Bronchial epithelial cell (primary cell): ENCODE measurements at regions not wholly inside any gene's neighbourhood (a gene's known extent, or its start where the extent isn't known, plus 50 kb on each side); places are given as distances from the start of the nearest gene placed in this dataset.

Experiments used
- DNase-seq: peaks from one replicate; pipeline ENCODE4 v3.0.0-alpha.2; 2010; ENCODE audit warnings: low read depth
- FAIRE-seq: peaks from 2 replicates; lab custom pipeline; 2011; peaks lifted over from hg19 to GRCh38; lab: Jason Lieb, UNC
- H3K27me3 ChIP-seq: 2 replicates; pipeline ENCODE4 v1.5.1; 2011; ENCODE audit warnings: low read length; ENCODE audit not compliant: control insufficient read depth, insufficient read depth
- H3K36me3 ChIP-seq: 2 replicates; pipeline ENCODE4 v1.5.1; 2011; ENCODE audit warnings: low read length; ENCODE audit not compliant: control insufficient read depth, insufficient read depth
- H3K4me3 ChIP-seq: 2 replicates; pipeline ENCODE4 v1.5.1; 2011; ENCODE audit warnings: mild to moderate bottlenecking, low read depth, low read length, control low read depth
- TF ChIP-seq, protein P1 (sequence below): IDR thresholded peaks from 2 replicates; pipeline ENCODE4 v1.5.1; 2011; ENCODE audit warnings: mild to moderate bottlenecking, moderate library complexity, low read length, control low read depth, inconsistent platforms; ENCODE audit not compliant: insufficient read depth, severe bottlenecking

DNA sequence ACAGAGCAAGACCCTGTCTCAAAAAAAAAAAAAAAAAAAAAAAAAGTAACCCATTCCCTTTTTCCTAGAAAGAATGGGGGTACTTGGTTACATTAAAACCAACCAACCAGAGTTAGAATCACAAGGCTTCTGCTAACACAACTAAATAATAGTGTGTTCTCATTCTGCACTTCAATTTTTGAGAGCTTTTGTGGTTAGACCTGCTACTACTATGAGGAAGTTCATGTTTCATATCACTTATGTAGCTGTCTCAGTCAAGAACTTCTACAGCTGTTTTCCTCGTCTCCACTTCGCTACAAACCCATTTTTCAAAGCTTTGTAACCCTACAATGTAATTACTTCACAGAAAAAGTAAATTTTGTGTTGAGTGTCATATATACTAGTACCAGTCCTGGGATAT lies 58.3 kb downstream of the PDHA2 start:
- no peaks in the 10 kb centered on the region for H3K27me3 ChIP-seq
- TF ChIP-seq, protein P1, sequence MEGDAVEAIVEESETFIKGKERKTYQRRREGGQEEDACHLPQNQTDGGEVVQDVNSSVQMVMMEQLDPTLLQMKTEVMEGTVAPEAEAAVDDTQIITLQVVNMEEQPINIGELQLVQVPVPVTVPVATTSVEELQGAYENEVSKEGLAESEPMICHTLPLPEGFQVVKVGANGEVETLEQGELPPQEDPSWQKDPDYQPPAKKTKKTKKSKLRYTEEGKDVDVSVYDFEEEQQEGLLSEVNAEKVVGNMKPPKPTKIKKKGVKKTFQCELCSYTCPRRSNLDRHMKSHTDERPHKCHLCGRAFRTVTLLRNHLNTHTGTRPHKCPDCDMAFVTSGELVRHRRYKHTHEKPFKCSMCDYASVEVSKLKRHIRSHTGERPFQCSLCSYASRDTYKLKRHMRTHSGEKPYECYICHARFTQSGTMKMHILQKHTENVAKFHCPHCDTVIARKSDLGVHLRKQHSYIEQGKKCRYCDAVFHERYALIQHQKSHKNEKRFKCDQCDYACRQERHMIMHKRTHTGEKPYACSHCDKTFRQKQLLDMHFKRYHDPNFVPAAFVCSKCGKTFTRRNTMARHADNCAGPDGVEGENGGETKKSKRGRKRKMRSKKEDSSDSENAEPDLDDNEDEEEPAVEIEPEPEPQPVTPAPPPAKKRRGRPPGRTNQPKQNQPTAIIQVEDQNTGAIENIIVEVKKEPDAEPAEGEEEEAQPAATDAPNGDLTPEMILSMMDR: no peak
- no peak for FAIRE-seq
- no peak for DNase-seq
- no peak overlapping the region for H3K4me3 ChIP-seq
- no peaks in the 10 kb centered on the region for H3K36me3 ChIP-seq

- H3K4me3 ChIP-seq: no peak overlapping the region
Observed at GRCh38 chr4:95909211-95909610, 69.3 kb downstream of the PDHA2 start.

GRCh38 chr4:95910749-95911148 lies 70.9 kb downstream of the PDHA2 start:
- no peak for DNase-seq
- TF ChIP-seq, protein P1: no peak
- H3K27me3 ChIP-seq: no peaks in the 10 kb centered on the region
- no peak for FAIRE-seq
- H3K36me3 ChIP-seq: no peaks in the 10 kb centered on the region
- H3K4me3 ChIP-seq: no peak overlapping the region

More at GRCh38 chr4:95909211-95909610, 69.3 kb downstream of the PDHA2 start:
- TF ChIP-seq, protein P1: no peak
- DNase-seq: no peak
- Histone ChIP-seq H3K36me3 (no peaks in the 10 kb centered on the region), H3K27me3 (no peaks in the 10 kb centered on the region)
- no peak for FAIRE-seq

GRCh38 chr4:95921470-95921869 lies 81.6 kb downstream of the PDHA2 start:
- DNase-seq (no peak), FAIRE-seq (no peak)
- no peaks in the 10 kb centered on the region for H3K36me3 ChIP-seq
- no peaks in the 10 kb centered on the region for H3K27me3 ChIP-seq
- H3K4me3 ChIP-seq: no peak overlapping the region
- TF ChIP-seq, protein P1: no peak

- no peak overlapping the region for H3K4me3 ChIP-seq
- no peak for FAIRE-seq
- TF ChIP-seq, protein P1: no peak
- H3K36me3 ChIP-seq: no peaks in the 10 kb centered on the region
- no peak for DNase-seq
- H3K27me3 ChIP-seq: no peaks in the 10 kb centered on the region
Observed at GRCh38 chr4:95929448-95930064, 89.7 kb downstream of the PDHA2 start.

DNA sequence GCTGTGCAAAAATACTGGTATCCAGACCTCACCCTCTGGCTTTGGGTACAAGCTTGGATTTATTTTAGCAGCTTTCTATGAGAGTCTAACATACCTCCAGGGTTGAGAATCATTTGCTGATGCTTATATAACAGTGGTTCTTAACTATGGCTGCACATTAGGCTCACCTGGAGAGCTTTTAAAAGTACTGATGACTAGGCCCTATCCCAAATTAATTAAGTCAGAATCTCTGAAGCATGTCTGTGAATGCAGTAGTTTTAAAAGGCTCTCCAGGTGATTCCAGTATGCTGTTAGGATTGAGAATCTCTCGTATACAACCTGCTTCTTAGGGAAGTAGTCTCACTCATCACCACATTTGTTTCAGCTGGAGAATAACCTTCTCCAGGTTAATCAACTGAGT lies 99.2 kb downstream of the PDHA2 start:
- H3K36me3 ChIP-seq: no peaks in the 10 kb centered on the region
- TF ChIP-seq, protein P1: no peak
- H3K4me3 ChIP-seq: no peak overlapping the region
- H3K27me3 ChIP-seq: no peaks in the 10 kb centered on the region
- DNase-seq (no peak), FAIRE-seq (no peak)
